ENCODE measurements at regions not wholly inside any gene's neighbourhood (a gene's known extent, or its start where the extent isn't known, plus 50 kb on each side); places are given as distances from the start of the nearest gene placed in this dataset.

- no peak for DNase-seq (ENCODE audit: low spot score)
- TF ChIP-seq CTCF (conservative IDR thresholded peaks at IDR 0.05; ENCODE audit: low read depth, low read length) = no peak
- TF ChIP-seq EZH2 (IDR thresholded peaks at IDR 0.05; ENCODE audit: borderline replicate concordance, low read depth, low read length, poor library complexity, severe bottlenecking) = no peak
- peaks cover 19% of the 10 kb centered on the region for H3K4me1 ChIP-seq (ENCODE audit: insufficient read depth, low read length, poor library complexity, severe bottlenecking)
- BruUV-seq (replicated peaks) = no TSS peak
- no peaks in the 10 kb centered on the region for H3K36me3 ChIP-seq (ENCODE audit: insufficient read depth, low read length, poor library complexity, severe bottlenecking)
- intact Hi-C loops (cut with micrococcal nuclease; ENCODE audit: unreplicated experiment) = no loop called here
- no peak overlapping the region for H3K27ac ChIP-seq (ENCODE audit: low read depth, low read length, poor library complexity, severe bottlenecking)
- H3K27me3 ChIP-seq (replicated peaks; ENCODE audit: insufficient read depth, low read depth, low read length, poor library complexity) = no peaks in the 10 kb centered on the region
- CTCF ChIA-PET = no interaction called here
- POLR2A ChIA-PET (ENCODE audit: low non-redundant PET) = no interaction called here
- H3K9me3 ChIP-seq (ENCODE audit: low read depth, low read length, poor library complexity, severe bottlenecking) = no peaks in the 10 kb centered on the region
- no peak overlapping the region for H3K4me3 ChIP-seq (ENCODE audit: low read depth, low read length, poor library complexity, severe bottlenecking)
These were observed 136.4 kb downstream of the KIF26A start for GRCh38 chr14:104274806-104275205.

- no peak for TF ChIP-seq EZH2 (IDR thresholded peaks at IDR 0.05; ENCODE audit: borderline replicate concordance, low read depth, low read length, poor library complexity, severe bottlenecking)
- TF ChIP-seq CTCF (conservative IDR thresholded peaks at IDR 0.05; ENCODE audit: low read depth, low read length) = no peak
- no peak overlapping the region for H3K27ac ChIP-seq (ENCODE audit: low read depth, low read length, poor library complexity, severe bottlenecking)
- H3K36me3 ChIP-seq (ENCODE audit: insufficient read depth, low read length, poor library complexity, severe bottlenecking) = no peaks in the 10 kb centered on the region
- H3K9me3 ChIP-seq (ENCODE audit: low read depth, low read length, poor library complexity, severe bottlenecking) = no peaks in the 10 kb centered on the region
- peaks cover 20% of the 10 kb centered on the region for H3K4me1 ChIP-seq (ENCODE audit: insufficient read depth, low read length, poor library complexity, severe bottlenecking)
- intact Hi-C loops (cut with micrococcal nuclease; ENCODE audit: unreplicated experiment) = no loop called here
- DNase-seq (ENCODE audit: low spot score) = no peak
- H3K27me3 ChIP-seq (replicated peaks; ENCODE audit: insufficient read depth, low read depth, low read length, poor library complexity) = no peaks in the 10 kb centered on the region
- ChIA-PET POLR2A (ENCODE audit: low non-redundant PET) (no interaction called here), CTCF (no interaction called here)
- no peak overlapping the region for H3K4me3 ChIP-seq (ENCODE audit: low read depth, low read length, poor library complexity, severe bottlenecking)
- BruUV-seq (replicated peaks) = no TSS peak
These were observed 139.2 kb downstream of the KIF26A start for GRCh38 chr14:104277416-104278213.

- CTCF ChIA-PET = no interaction called here
- H3K4me3 ChIP-seq (ENCODE audit: low read depth, low read length, poor library complexity, severe bottlenecking) = no peak overlapping the region
These were observed 139.8 kb downstream of the KIF26A start for GRCh38 chr14:104278214-104278534.

More at GRCh38 chr14:104278214-104278534, 139.8 kb downstream of the KIF26A start:
- TF ChIP-seq CTCF (conservative IDR thresholded peaks at IDR 0.05; ENCODE audit: low read depth, low read length) (no peak), EZH2 (IDR thresholded peaks at IDR 0.05; ENCODE audit: borderline replicate concordance, low read depth, low read length, poor library complexity, severe bottlenecking) (no peak)
- POLR2A ChIA-PET (ENCODE audit: low non-redundant PET) = no interaction called here
- Histone ChIP-seq H3K36me3 (ENCODE audit: insufficient read depth, low read length, poor library complexity, severe bottlenecking) (no peaks in the 10 kb centered on the region), H3K27me3 (replicated peaks; ENCODE audit: insufficient read depth, low read depth, low read length, poor library complexity) (no peaks in the 10 kb centered on the region), H3K27ac (ENCODE audit: low read depth, low read length, poor library complexity, severe bottlenecking) (no peak overlapping the region), H3K9me3 (ENCODE audit: low read depth, low read length, poor library complexity, severe bottlenecking) (no peaks in the 10 kb centered on the region), H3K4me1 (ENCODE audit: insufficient read depth, low read length, poor library complexity, severe bottlenecking) (peaks cover 21% of the 10 kb centered on the region)
- intact Hi-C loops (cut with micrococcal nuclease; ENCODE audit: unreplicated experiment) = no loop called here
- no TSS peak for BruUV-seq (replicated peaks)
- DNase-seq (ENCODE audit: low spot score) = no peak
